GM12878 (cell line): ENCODE measurements at regions not wholly inside any gene's neighbourhood (a gene's known extent, or its start where the extent isn't known, plus 50 kb on each side); places are given as distances from the start of the nearest gene placed in this dataset.

Experiments used
- ATAC-seq: fragments of 200-7000 bp; cut with Tn5 transposase; 3 replicates; pipeline ENCODE4 v1.9.1; 2020; ENCODE audit warnings: mild to moderate bottlenecking, moderate library complexity
- BruUV-seq: library from RNA; stranded (reverse); fragments of 400-500 nt; replicated peaks from 2 replicates; lab custom pipeline; 2021; lab: Mats Ljungman, UMichigan
- CTCF ChIA-PET: fragments of 300-600 bp; sonication (Branson Sonifier 250); formaldehyde crosslinking; extraction: SDS; loops from one replicate; lab custom pipeline; 2021; ENCODE audit warnings: inconsistent platforms; lab: Yijun Ruan, JAX
- POLR2A ChIA-PET: fragments of 350-600 bp; formaldehyde crosslinking; extraction: SDS; loops from one replicate; lab custom pipeline; 2021; ENCODE audit warnings: inconsistent platforms; lab: Charles Lee
- RAD21 ChIA-PET: fragments of 300-600 bp; sonication (Branson Sonifier 250); formaldehyde crosslinking; loops from one replicate; lab custom pipeline; 2023; ENCODE audit warnings: antibody characterized with exemption; ENCODE audit not compliant: unreplicated experiment; lab: Charles Lee
- SMC1A ChIA-PET: fragments of 300-600 bp; sonication (Branson Sonifier 250); formaldehyde crosslinking; loops from one replicate; lab custom pipeline; 2023; ENCODE audit not compliant: unreplicated experiment, uncharacterized antibody; lab: Charles Lee
- DNase-seq: peaks from one replicate; pipeline ENCODE4 v3.0.0-alpha.2; 2011; ENCODE audit warnings: low read depth, low spot score
- FAIRE-seq: peaks from 3 replicates; lab custom pipeline; 2011; peaks lifted over from hg19 to GRCh38; lab: Jason Lieb, UNC
- H2AFZ ChIP-seq: 2 replicates; pipeline ENCODE4 v1.6.0; 2011; ENCODE audit warnings: low read depth, low read length, control low read depth; ENCODE audit not compliant: control insufficient read depth
- H3K27ac ChIP-seq: 2 replicates; pipeline ENCODE4 v1.5.1; 2011; ENCODE audit warnings: control low read depth; ENCODE audit not compliant: control insufficient read depth, insufficient read depth
- H3K27me3 ChIP-seq, 2 experiments: replicated peaks in 1 of 2; 2 replicates each; pipeline versions ENCODE4 v1.6.0 to v1.6.1; 2011; ENCODE audit warnings: low read length in 1 of 2; ENCODE audit not compliant: control insufficient read depth in 2 of 2, insufficient read depth in 2 of 2
- H3K36me3 ChIP-seq, 2 experiments: 2 replicates each; pipeline ENCODE4 v1.5.1; 2011; ENCODE audit warnings: low read length in 1 of 2; ENCODE audit not compliant: control insufficient read depth in 2 of 2, insufficient read depth in 2 of 2
- H3K4me1 ChIP-seq: 2 replicates; pipeline ENCODE4 v1.6.1; 2011; ENCODE audit warnings: mild to moderate bottlenecking, low read length, moderate library complexity, mixed read lengths; ENCODE audit not compliant: control insufficient read depth, insufficient read depth
- H3K4me2 ChIP-seq: 2 replicates; pipeline ENCODE4 v1.6.0; 2011; ENCODE audit warnings: control low read depth; ENCODE audit not compliant: control insufficient read depth, insufficient read depth
- H3K4me3 ChIP-seq: fragments of 200-600 bp; sonication (generic); 2 replicates; pipeline ENCODE4 v1.5.1; 2016
- H3K79me2 ChIP-seq: 2 replicates; pipeline ENCODE4 v1.6.0; 2011; ENCODE audit warnings: low read length; ENCODE audit not compliant: control insufficient read depth, insufficient read depth
- H3K9ac ChIP-seq: 2 replicates; pipeline ENCODE4 v1.8.0; 2011; ENCODE audit warnings: low read length, control low read depth, mixed read lengths; ENCODE audit not compliant: control insufficient read depth, insufficient read depth
- H3K9me3 ChIP-seq: replicated peaks from 3 replicates; pipeline ENCODE4 v1.5.1; 2011; ENCODE audit warnings: mild to moderate bottlenecking, low read length; ENCODE audit not compliant: control insufficient read depth, insufficient read depth
- H4K20me1 ChIP-seq: 2 replicates; pipeline ENCODE4 v1.6.0; 2011; ENCODE audit not compliant: control insufficient read depth, insufficient read depth
- ASH2L ChIP-seq: fragments of 300-600, 200-600 bp; sonication (generic); IDR thresholded peaks from 2 replicates; pipeline ENCODE4 v1.6.1; 2017; ENCODE audit warnings: low read depth, mild to moderate bottlenecking, borderline replicate concordance
- ATF3 ChIP-seq: IDR thresholded peaks from 2 replicates; pipeline ENCODE4 v1.6.1; 2011; ENCODE audit warnings: low read depth, mild to moderate bottlenecking, low read length, moderate library complexity, borderline replicate concordance; ENCODE audit errors: extremely low read depth
- CHD1 ChIP-seq: IDR thresholded peaks from 2 replicates; pipeline ENCODE4 v1.6.1; 2012; ENCODE audit warnings: low read depth, low read length, improper control_type of control experiment
- EGR1 ChIP-seq, 2 experiments: IDR thresholded peaks; 1 replicate in 1 of 2; 2 replicates in 1 of 2; pipeline ENCODE4 v1.6.1; 2011 to 2012; ENCODE audit warnings: low read depth in 2 of 2, low read length in 2 of 2, borderline replicate concordance in 1 of 2, mild to moderate bottlenecking in 1 of 2, moderate library complexity in 1 of 2
- LARP7 ChIP-seq: fragments of 450-650 bp; IDR thresholded peaks from 2 replicates; pipeline ENCODE4 v1.6.1; 2017; ENCODE audit warnings: mild to moderate bottlenecking
- MXI1 ChIP-seq: fragments of 150-350 bp; IDR thresholded peaks from 2 replicates; pipeline ENCODE4 v1.6.1; 2011; ENCODE audit warnings: low read depth, mild to moderate bottlenecking, inconsistent platforms, low read length, improper control_type of control experiment
- NFIC ChIP-seq: IDR thresholded peaks from 2 replicates; pipeline ENCODE4 v1.6.1; 2012; ENCODE audit warnings: low read depth, mild to moderate bottlenecking, inconsistent platforms, low read length, moderate library complexity
- NR2C1 ChIP-seq: fragments of 450-650 bp; IDR thresholded peaks from 2 replicates; pipeline ENCODE4 v1.6.1; 2017; ENCODE audit warnings: antibody characterized with exemption, mild to moderate bottlenecking, moderate library complexity
- NR2C2 ChIP-seq: IDR thresholded peaks from 2 replicates; pipeline ENCODE4 v1.6.1; 2011; ENCODE audit warnings: borderline replicate concordance, low read depth; ENCODE audit not compliant: control insufficient read depth, insufficient read length
- NR2F1 ChIP-seq: fragments of 450-650 bp; conservative IDR thresholded peaks from 2 replicates; pipeline ENCODE4 v1.6.1; 2017; ENCODE audit warnings: mild to moderate bottlenecking
- POLR2AphosphoS2 ChIP-seq: IDR thresholded peaks from 2 replicates; pipeline ENCODE4 v1.6.1; 2011; ENCODE audit warnings: low read depth, mild to moderate bottlenecking, low read length, improper control_type of control experiment, moderate library complexity
- POLR2AphosphoS5 ChIP-seq: IDR thresholded peaks from 2 replicates; pipeline ENCODE4 v1.6.1; 2011; ENCODE audit warnings: mild to moderate bottlenecking, low read length, inconsistent platforms
- POU2F2 ChIP-seq: IDR thresholded peaks from 3 replicates; pipeline ENCODE4 v1.6.1; 2011; ENCODE audit warnings: low read depth, mild to moderate bottlenecking, low read length, borderline replicate concordance
- SMARCA5 ChIP-seq: fragments of 450-650 bp; IDR thresholded peaks from 2 replicates; pipeline ENCODE4 v1.6.1; 2017; ENCODE audit warnings: mild to moderate bottlenecking
- SP1 ChIP-seq: IDR thresholded peaks from one replicate; pipeline ENCODE4 v1.6.1; 2011; ENCODE audit warnings: low read depth, low read length
- SPI1 ChIP-seq: IDR thresholded peaks from 2 replicates; pipeline ENCODE4 v1.6.1; 2011; ENCODE audit warnings: low read depth, mild to moderate bottlenecking, low read length, moderate library complexity, borderline replicate concordance; ENCODE audit not compliant: insufficient read depth
- STAT1 ChIP-seq: fragments of 450-650 bp; conservative IDR thresholded peaks from 2 replicates; pipeline ENCODE4 v1.6.1; 2014; ENCODE audit warnings: antibody characterized with exemption, mild to moderate bottlenecking
- STAT3 ChIP-seq: IDR thresholded peaks from 2 replicates; pipeline ENCODE4 v1.6.1; 2011; ENCODE audit warnings: low read depth, low read length, improper control_type of control experiment
- TARDBP ChIP-seq: IDR thresholded peaks from 2 replicates; pipeline ENCODE4 v1.6.1; 2016; ENCODE audit warnings: borderline replicate concordance
- WRNIP1 ChIP-seq: IDR thresholded peaks from 2 replicates; pipeline ENCODE4 v1.6.1; 2011; ENCODE audit warnings: low read depth, low read length, improper control_type of control experiment, borderline replicate concordance
- WGBS: methylation state at CpG from one replicate; pipeline ENCODE4 v1.1.6; 2016; ENCODE audit warnings: low lambda C conversion rate; ENCODE audit not compliant: insufficient replicate concordance, insufficient coverage; ENCODE audit errors: missing lambda C conversion rate; 5-methylcytosine and 5-hydroxymethylcytosine counted together
- in situ Hi-C: fragments of 300-500 bp; cut with MboI; formaldehyde crosslinking; loops from 9 replicates; pipeline ENCODE4 v1.14.3; 2018; ENCODE audit warnings: mixed read lengths
- intact Hi-C: fragments of 100-400 bp; cut with micrococcal nuclease; formaldehyde crosslinking; loops from one replicate; pipeline ENCODE4 v1.14.2; 2022; ENCODE audit not compliant: unreplicated experiment

- ATAC-seq: no peak
- POLR2A ChIA-PET: interaction anchor here (1.3 kb wide), 1 partner anchor 8 kb away, joined by 3 read pairs; no protein-coding TSS in a partner anchor
- in situ Hi-C loops: no loop called here
- Histone ChIP-seq H3K4me3 (no peak overlapping the region), H3K9me3 (no peaks in the 10 kb centered on the region), H4K20me1 (no peaks in the 10 kb centered on the region), H3K9ac (no peak overlapping the region), H3K79me2 (no peaks in the 10 kb centered on the region), H3K36me3 (no peaks in the 10 kb centered on the region), H3K27ac (no peak overlapping the region), H3K4me2 (no peak overlapping the region), H2AFZ (no peak overlapping the region), H3K4me1 (no peaks in the 10 kb centered on the region), H3K27me3 (no peaks in the 10 kb centered on the region)
- RAD21 ChIA-PET: no interaction called here
- CTCF ChIA-PET: interaction anchor here (0.7 kb wide), 1 partner anchor 126 kb away, joined by 3 read pairs; no protein-coding TSS in a partner anchor
- SMC1A ChIA-PET: interaction anchor here (1.5 kb wide), 1 partner anchor 14 kb away, joined by 3 read pairs; no protein-coding TSS in a partner anchor
- FAIRE-seq: no peak
- no peak for DNase-seq
- 3% methylated on average over 2 of the region's 2 CpGs for WGBS
- TF ChIP-seq LARP7: no peak
- no peak for TF ChIP-seq POLR2AphosphoS2
- no peak for TF ChIP-seq NR2F1
- TF ChIP-seq POU2F2: no peak
- no peak for TF ChIP-seq ASH2L
- no peak for TF ChIP-seq SMARCA5
- no peak for TF ChIP-seq TARDBP
- no peak for TF ChIP-seq POLR2AphosphoS5
- TF ChIP-seq ATF3: no peak
- no peak for TF ChIP-seq WRNIP1
- TF ChIP-seq NFIC: no peak
- TF ChIP-seq EGR1 (IDR thresholded peaks at IDR 0.05; ENCODE audit: borderline replicate concordance in 1 of 2, low read depth in 2 of 2, low read length in 2 of 2): no peak
- TF ChIP-seq SP1: no peak
- no peak for TF ChIP-seq CHD1
- no peak for TF ChIP-seq MXI1
- TF ChIP-seq SPI1: no peak
- TF ChIP-seq NR2C2: no peak
- TF ChIP-seq NR2C1: no peak
- TF ChIP-seq STAT1: no peak
- no peak for TF ChIP-seq STAT3
- intact Hi-C loops: loop anchor here (10.0 kb wide), 1 partner anchor 127 kb away; no protein-coding TSS in a partner anchor
- no TSS peak for BruUV-seq
Observed at GRCh38 chr4:13782231-13782630, 154.7 kb upstream of the BOD1L1 start.
